NCI-H1417 treated with DMSO at 0.1 percent for 48 hours (cell line): ENCODE measurements at regions not wholly inside any gene's neighbourhood (a gene's known extent, or its start where the extent isn't known, plus 50 kb on each side); places are given as distances from the start of the nearest gene placed in this dataset.
"Not testable (repeated sequence)": the region's sequence is repeated elsewhere in the genome, so short reads cannot be mapped to it uniquely, and the experiment has no call there.

Source experiments
- DNase-seq: peaks from one replicate; lab custom pipeline; 2025; lab: John Stamatoyannopoulos, UW

DNA sequence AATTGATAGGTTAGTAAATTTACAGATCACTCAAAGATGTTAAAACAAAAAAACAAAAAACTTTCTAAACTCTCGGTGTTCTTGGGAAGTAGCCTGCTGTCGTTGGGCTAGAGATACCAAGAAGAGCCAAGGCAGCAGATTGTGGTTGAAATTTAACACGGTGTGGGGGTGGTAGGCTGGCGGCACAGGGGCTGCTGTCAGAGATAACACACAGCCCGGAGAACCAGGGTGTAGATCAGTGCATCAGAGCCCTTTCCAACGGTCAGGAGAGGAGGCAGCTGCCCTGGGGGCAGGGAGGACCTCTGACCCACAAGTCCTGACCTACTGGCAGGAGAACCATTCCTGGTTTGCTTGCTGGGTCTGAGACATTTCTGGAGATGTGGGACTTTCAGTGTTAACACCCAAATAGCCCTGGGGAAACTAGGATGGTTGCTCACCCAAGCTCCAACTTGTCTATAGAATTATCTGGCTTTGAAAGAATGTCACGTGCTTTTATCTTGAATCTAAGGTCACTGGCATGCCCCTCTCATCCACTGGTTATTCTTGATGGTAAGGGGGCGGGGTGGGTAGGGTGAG lies 205.2 kb upstream of the PLGLB2 start:
- DNase-seq, result not testable (repeated sequence)

DNA sequence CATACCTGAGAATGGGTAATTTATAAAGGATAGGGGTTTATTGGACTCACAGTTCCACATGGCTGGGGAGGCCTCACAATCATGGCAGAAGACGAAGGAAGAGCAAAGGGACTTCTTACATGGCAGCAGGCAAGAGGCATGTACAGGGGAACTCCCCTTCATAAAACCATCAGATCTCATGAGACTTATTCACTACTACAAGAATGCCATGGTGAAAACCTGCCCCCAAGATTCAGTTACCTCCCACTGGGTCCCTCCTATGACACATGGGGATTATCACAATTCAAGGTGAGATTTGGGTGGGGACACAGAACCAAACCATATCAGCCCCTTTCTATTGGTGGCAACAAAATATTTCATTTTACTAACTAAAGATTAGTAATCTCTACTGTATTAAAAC lies 204.1 kb upstream of the PLGLB2 start:
- DNase-seq, result not testable (repeated sequence)

DNA sequence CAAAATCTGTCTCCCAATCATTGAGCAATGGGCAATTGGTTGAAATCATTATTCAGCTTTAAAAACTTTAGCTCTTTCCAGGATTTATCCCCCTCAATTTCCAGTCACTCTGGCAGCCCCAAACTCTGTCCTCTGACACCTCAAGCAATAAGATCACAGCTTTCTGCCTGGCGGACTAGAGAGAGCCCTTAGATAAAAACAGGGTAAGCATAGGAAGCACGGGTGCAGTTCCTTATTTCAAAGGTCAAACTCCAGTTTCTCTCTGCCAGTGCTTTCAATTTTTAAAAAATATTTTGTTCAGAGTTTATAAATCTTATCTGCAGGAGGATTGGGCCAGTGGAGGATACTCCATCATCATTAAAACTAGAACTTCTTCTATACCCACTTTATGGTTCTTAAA lies 200.8 kb upstream of the PLGLB2 start:
- not testable (repeated sequence) for DNase-seq

DNA sequence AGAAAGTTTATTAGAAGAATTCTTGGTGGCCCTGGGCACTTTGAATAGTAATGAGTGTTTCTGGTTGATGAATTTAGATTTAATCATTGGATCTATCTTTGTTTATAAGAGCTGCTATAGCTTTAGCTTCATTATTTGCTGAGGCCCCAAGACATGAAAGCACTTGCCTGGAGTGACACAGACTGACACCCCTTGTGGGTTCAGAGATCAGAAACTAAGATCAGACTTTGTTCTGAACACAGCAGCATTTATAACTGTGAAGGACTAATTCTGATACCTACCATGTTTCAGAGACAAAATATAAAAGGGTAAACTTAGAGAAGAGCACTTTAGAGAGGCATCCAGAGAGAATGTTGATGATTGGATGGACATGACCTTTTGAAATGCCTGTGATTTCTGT lies 199.9 kb upstream of the PLGLB2 start:
- not testable (repeated sequence) for DNase-seq

DNA sequence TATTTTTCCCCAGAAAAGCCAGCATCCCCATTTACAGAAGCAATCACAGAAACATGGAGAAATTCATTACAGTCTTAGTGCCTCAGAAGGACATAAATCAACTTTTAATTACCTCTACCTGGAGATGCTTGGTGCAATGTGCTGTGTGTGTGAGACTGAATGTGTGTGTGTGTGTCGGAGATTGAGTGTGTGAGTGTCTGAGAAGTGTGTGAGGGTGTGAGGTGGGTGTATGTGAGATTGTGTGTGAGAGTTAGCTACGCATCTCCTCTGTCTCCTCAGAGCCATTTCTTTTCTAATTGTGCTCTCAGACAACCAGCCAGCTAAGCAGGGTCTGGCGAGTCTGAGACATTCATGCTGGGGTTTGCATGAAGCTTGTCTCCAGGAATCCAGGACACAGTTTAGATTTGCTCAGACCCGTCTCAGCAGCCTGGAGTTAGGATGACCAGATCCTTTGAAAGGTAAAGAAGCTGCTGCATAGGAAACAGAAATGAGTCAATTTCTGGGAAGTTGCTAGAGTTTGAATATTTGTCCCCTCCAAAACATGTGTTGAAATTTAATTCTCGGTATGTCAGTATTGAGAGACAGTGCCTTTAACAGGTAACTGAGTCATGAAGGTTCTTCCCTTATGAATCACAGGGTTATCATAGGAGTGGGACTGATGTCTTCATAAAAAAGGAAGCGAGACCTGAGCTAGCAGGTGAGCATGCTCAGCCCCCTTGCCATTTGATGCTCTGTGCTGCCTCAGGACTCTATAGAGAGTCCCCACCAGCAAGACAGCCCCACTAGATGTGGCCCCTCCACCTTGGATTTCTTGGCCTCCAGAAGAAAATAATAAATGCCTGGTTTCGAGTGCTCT lies 199.0 kb upstream of the PLGLB2 start:
- DNase-seq, result not testable (repeated sequence)

DNA sequence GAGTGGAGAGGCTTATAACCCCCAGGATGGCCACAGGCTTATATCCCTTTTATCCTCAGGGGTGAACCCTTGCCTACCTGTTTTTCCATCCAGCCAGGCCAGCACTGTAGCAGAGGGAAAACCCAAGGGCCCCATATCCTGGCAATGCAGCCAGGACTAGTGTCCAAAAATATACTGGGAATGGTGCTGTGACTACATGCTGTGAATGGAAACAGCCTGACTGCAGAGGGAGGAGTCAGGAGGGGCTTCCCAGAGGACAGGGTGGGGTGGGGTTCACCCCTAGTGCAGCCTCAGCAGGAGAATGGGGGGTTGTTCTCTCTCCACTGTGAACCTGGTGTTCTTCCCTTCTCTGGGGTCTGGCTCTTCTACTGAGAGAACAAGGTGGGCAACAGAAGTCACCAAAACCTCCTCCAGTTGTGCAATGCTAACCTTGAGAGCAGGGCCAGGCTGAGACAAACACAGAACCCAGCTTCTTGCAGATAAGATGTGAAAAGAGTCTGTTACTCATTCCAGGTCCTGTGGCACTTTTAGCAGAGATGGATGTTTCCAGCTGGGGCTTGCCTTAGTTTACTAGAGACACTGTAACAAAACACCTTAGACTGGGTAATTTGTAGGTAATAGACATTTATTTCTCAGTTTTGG lies 198.2 kb upstream of the PLGLB2 start:
- not testable (repeated sequence) for DNase-seq

DNA sequence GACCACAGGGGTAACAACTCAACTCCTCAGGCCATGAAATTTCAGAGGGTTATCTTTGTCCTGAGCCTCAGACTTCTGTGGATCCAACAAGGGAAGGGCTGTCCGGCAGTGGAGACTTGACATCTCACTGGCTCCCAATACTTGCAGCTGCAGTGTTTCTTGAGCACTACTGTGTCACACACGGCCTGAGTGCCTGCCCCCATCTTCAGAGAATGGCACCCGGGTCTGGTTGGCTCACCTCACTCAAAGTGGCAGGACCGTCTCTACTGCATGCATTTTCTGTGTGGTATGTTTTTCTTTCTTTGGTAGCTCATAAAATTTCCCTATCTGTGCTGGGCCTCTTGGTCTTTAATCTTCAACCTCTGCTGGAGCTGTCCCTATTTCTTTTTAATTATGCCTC lies 193.2 kb upstream of the PLGLB2 start:
- not testable (repeated sequence) for DNase-seq

DNA sequence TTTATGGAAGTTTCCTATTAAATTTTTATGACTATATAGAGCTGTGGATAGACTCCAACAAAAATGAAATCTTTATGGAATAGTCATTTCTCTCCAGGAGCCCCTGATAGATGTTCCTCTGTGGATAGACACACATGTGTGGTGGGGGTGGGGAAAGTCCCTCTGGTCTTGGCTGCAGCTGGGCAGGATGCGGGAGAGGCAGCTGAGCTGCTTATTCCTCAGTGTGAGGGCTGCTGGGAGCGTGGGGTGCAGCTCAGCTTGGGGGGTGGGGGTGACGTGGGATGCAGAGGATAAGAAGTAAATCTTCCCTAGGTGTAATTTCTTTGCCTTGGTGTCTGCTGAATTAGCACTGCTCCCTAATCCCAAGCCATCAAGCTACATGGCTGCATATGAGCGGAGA lies 192.8 kb upstream of the PLGLB2 start:
- DNase-seq, result not testable (repeated sequence)

DNA sequence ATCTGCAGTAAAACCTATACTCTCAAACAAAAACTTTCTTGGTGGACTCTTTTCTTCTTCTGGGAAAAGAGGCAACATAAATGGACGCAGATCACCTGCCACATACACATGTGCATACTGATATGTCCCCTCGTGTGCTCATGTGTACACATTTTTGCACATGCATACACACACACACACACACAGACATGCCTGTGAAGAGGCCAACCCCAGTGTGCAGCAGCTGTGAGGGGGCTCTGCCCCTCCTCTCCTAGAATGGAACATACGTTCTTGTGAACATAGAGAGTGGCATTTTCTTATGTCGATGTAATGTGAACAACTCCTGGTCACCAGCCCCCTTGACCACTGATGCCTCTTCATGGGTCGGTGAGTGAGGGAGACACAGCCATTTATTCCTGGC lies 188.9 kb upstream of the PLGLB2 start:
- DNase-seq, result not testable (repeated sequence)

DNA sequence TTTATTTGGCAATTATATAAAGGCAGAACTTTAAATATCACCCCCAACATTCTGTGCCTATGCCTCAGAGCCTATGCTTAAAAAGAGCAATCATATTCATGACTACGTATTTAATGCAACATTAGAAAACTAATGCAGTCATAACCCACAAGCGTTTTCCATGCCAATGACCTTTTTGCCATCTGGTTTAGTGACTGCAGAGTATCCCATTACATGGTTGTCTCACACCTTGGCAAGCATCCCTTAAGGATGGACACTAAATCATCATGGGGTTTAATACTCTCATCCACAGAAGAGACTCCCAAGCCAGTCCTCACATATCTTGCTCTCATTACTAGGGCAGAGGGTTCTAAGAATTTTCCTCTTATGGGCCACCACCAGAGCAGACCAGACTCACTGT lies 188.2 kb upstream of the PLGLB2 start:
- not testable (repeated sequence) for DNase-seq

DNA sequence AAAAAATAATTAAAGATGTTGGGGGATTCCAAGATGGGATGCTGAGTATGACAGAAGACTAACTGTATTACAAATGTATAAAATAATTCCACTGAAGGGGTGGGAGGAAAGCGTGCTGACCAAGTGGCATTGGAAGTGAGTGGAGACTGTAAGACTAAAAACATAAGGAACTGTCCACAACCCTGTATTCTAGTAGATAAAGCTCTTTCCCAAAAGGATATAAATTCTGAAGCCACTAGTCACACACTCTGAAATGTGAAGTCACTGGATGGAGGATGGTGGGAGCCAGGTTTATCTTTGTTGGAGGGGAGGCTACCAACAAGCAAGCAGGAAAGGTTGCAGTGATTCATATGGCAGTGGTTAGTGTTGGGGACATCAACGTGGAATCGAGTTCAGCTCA lies 182.8 kb upstream of the PLGLB2 start:
- DNase-seq, result not testable (repeated sequence)

DNA sequence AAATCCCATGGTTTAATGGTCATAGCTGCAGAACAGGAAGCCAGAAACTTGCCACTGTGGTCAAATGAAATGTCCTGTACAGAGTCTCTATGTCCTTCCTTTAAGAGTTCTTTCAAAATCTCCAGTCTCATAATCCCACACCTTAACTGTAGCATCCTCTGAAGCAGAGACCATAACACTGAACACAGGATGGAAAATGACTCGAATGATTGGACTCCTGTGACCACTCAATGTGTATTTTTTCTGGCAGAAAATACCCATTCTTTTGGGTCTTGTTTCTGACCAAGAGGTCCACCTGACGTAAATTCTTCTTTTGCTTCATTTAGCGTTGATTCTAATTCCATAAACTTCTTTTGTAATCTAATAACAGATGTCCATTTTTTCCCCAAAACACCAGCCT lies 181.4 kb upstream of the PLGLB2 start:
- not testable (repeated sequence) for DNase-seq

DNA sequence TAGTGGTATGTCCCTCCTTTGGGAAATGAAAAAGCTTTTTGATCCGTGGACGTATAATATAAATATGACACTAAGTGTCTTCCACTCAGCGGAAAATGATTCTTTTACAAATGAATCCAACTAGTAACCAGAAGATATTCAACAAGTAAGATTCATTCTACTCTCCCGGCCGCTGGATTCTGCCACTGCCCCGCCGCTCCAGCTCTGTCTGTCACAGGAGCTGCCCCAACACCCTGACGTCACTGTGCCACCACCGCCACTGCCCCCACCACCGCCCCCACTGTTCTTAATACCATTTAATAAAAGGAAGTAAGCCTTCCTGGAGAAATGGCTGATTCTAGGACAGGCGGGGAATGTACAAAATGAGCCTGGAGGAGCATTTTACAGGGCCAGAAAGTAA lies 180.8 kb upstream of the PLGLB2 start:
- not testable (repeated sequence) for DNase-seq

DNA sequence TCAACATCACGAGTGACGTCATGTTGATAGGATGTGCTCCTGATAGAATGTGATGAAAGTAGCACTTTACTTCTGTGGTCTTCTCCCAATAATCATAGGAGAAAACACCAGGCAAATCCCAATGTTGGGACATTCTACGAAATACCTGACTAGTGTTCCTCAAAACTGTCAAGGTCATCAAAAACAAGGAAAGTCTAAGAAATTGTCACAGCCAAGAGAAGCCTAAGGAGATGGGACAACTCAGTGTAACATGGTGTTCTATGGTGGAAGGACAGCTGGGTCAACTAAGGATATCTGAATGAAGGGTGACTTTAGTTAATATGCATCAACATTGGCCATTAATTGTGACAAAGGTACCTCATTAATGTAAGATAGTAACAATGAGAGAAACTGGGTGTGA lies 180.0 kb upstream of the PLGLB2 start:
- not testable (repeated sequence) for DNase-seq

DNA sequence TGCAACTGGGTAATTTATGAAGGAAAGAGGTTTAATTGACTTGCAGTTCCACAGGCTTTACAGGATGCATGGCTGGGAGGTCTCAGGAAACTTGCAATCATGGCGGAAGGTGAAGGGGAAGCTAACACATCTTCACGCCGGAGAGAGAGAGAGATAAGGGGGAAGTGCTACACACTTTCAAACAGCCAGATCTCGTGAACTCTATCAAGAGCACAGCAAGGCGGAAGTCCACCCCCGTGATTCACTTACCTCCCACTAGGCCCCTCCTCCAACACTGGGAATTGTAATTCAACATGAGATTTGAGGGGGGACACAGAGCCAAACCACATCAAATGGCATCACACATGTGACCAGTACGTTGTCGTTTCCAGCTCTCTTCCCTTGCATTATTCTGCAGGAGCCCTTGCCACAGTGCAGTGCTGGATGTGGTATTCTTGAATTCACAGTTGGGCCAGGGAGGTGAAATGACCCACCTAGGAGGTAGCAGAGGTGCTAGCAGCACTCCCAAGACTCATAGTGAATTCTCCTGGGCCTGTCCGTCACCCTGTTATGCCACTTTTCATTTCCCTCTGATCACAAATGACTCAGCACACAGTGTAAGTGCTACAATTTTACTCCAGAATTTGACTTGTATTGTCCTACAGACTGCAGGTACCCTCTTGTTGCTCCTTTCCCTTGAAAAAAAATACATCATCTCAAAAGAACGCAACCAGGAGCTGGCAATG lies 179.2 kb upstream of the PLGLB2 start:
- DNase-seq, result not testable (repeated sequence)

DNA sequence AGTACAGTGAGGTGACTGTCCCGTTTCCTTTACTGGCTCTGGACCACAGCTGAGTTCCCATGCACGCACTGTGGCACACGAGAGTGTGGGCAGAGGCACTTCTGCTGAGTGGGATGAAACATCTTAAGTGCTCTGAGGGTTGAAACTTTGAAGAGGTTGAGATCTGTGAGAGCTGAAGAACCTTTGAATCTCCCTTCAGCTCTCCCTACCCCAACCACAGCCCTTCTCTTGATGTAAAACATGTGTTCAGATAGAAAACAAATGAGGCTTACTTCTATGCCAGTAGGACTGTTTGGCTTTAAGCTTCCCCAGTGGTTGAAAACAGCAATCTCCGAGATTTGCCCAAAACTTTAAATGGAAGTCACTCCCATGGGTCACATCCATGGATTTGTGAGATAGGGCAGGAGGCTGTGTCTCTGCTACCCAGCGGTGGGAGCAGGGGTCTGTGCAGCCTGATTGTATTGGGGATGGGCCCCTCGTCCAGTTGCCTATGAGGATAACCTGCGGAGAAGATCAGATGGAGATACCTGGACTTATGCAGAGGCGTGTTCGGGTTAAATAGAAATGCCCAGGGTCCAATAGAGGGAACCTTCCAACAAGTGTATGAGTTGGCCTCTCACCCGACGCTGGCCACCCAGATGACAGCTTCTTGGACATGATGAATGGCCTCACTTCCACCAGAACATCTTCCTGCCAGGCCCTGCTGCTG lies 178.0 kb upstream of the PLGLB2 start:
- not testable (repeated sequence) for DNase-seq

DNA sequence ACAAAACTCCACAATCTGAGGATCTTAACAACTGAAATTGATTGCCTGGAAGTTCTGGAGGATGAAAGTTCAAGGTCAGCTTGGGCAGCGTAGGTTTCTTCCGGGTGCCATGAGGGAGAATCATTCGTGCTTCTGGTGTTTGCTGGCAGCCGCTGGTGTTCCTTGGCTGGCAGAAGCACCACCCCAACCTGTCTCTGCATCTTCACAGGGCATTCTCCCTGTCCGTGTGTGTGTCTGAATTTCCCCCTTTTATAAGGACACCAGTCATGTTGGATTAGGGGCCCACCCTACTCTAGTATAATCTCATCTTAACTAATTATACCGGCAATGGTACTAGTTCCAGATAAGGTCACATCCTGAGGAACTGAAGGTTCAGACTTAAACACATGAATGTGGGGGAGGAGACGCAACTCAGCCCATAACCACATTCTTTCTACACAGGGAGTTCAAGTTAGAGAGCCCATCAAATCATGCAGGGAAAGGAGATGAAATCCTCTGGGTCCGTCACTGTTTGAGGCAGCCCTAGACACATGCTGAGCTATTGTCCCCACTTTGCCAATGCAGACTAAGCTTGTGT lies 175.9 kb upstream of the PLGLB2 start:
- not testable (repeated sequence) for DNase-seq

DNA sequence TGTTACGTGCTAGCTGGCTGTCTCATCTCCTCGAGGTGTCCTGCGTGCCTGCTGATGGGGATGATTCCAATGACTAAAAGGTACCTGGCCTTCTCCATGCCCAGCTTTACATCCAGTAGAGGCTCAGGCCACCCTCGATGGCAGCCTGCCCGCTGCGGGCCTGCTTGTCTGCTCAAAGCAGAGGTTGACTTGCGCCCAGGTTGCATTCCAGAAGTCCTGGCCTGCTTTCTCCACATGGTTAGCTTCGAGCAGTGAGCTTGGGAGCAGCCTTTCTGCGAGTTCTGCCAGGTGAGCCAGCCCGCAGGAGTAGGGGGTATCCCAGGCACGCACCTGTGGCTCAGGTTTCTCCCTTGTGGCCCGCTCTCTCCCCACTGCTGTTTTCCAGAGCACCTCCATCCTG lies 175.0 kb upstream of the PLGLB2 start:
- DNase-seq, result not testable (repeated sequence)

DNA sequence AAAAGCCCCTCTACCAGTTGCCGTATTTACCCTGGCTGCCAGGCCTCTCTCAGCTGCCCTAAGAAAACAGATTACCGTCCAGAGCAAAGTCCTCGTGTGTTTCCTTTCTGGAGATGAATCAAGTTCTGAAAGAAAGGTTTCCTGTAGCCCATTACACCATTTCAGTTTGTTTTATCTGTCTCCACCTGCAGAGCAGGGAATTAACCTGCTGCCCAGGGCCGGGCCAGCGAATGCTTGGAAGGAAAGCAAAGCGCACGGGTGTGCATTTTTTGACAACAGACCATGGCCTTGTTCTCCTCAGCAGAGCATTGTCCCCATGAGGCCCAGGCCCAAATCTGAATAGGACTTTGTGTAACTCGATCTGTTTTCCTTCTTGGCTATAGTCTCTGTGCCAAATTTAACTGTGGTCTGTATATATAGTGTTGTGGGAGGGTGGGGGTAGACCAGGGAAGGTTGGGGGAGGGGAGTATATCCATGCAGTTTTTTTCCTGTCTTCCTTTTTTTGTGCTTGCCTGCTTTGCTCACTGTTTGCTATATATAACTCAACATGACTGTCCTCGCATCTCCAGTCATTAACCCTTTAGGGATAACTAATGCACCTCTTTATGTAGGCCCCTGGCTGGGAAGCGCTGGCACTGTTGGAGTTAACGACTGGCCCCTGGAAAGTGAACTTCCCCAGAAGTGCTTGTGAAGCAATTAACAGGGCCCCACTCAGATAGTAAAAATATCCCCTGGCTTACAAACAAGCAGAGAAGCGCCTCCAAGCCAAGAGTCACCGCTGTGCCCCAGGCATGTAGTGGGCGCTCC lies 174.3 kb upstream of the PLGLB2 start:
- DNase-seq, result not testable (repeated sequence)
